Naive thymus-derived CD4-positive, alpha-beta T cell (primary cell): ENCODE measurements at regions not wholly inside any gene's neighbourhood (a gene's known extent, or its start where the extent isn't known, plus 50 kb on each side); places are given as distances from the start of the nearest gene placed in this dataset.

Experiments used
- ATAC-seq: fragments of 150-1000 bp; cut with Tn5 transposase; 2 replicates; pipeline ENCODE4 v1.10.0; 2021; ENCODE audit warnings: mild to moderate bottlenecking, moderate library complexity
- CTCF ChIA-PET: fragments of 350-600 bp; sonication (Branson Sonifier 250); formaldehyde crosslinking; loops from one replicate; lab custom pipeline; 2021; ENCODE audit warnings: antibody characterized with exemption; lab: Charles Lee
- POLR2A ChIA-PET: fragments of 350-600 bp; sonication (Branson Sonifier 250); formaldehyde crosslinking; loops from one replicate; lab custom pipeline; 2021; ENCODE audit warnings: antibody characterized with exemption, inconsistent platforms; lab: Charles Lee
- DNase-seq, 9 donors: peaks; one replicate each; pipeline versions ENCODE4 v3.0.0 to v3.0.0-alpha.2; 2020 to 2022; ENCODE audit warnings: mixed read lengths in 1 of 9
- H3K27ac ChIP-seq: one replicate; pipeline ENCODE4 v1.7.0; 2013; ENCODE audit warnings: mild to moderate bottlenecking, low read depth, low read length, moderate library complexity
- H3K27me3 ChIP-seq, 2 donors: one replicate each; pipeline ENCODE4 v1.7.0; 2013; ENCODE audit warnings: low read length in 2 of 2, mild to moderate bottlenecking in 2 of 2, moderate library complexity in 2 of 2; ENCODE audit not compliant: control insufficient read depth in 2 of 2, insufficient read depth in 2 of 2
- H3K36me3 ChIP-seq, 3 experiments: 1 replicate in 2 of 3; 2 replicates in 1 of 3; pipeline ENCODE4 v1.7.0; 2013; ENCODE audit warnings: low read length in 3 of 3, mild to moderate bottlenecking in 3 of 3, moderate library complexity in 1 of 3; ENCODE audit not compliant: insufficient read depth in 3 of 3, control insufficient read depth in 2 of 3
- H3K4me1 ChIP-seq, 2 donors: one replicate each; pipeline ENCODE4 v1.7.0; 2013; ENCODE audit warnings: low read length in 2 of 2, mild to moderate bottlenecking in 2 of 2, moderate library complexity in 1 of 2; ENCODE audit not compliant: control insufficient read depth in 2 of 2, insufficient read depth in 2 of 2
- H3K4me3 ChIP-seq: 2 replicates; pipeline ENCODE4 v1.7.0; 2013; ENCODE audit warnings: mild to moderate bottlenecking, low read length
- H3K9me3 ChIP-seq, 3 experiments: 1 replicate in 2 of 3; 2 replicates in 1 of 3; pipeline ENCODE4 v1.7.0; 2013; ENCODE audit warnings: low read length in 3 of 3; ENCODE audit not compliant: control insufficient read depth in 2 of 3
- H3K27ac Mint-ChIP-seq, 9 donors: one replicate each; pipeline ENCODE4 v1.8.0; 2020 to 2022; ENCODE audit warnings: mixed read lengths in 9 of 9, mild to moderate bottlenecking in 8 of 9, moderate library complexity in 5 of 9, inconsistent platforms in 2 of 9
- H3K27me3 Mint-ChIP-seq, 5 donors: one replicate each; pipeline ENCODE4 v1.8.0; 2021 to 2022; ENCODE audit warnings: mixed read lengths in 5 of 5, mild to moderate bottlenecking in 1 of 5
- H3K36me3 Mint-ChIP-seq, 5 donors: one replicate each; pipeline ENCODE4 v1.8.0; 2020 to 2022; ENCODE audit warnings: mixed read lengths in 5 of 5, mild to moderate bottlenecking in 3 of 5, inconsistent platforms in 1 of 5
- H3K4me1 Mint-ChIP-seq, 7 donors: one replicate each; pipeline ENCODE4 v1.8.0; 2020 to 2022; ENCODE audit warnings: mixed read lengths in 7 of 7, mild to moderate bottlenecking in 3 of 7, inconsistent platforms in 1 of 7
- H3K4me3 Mint-ChIP-seq, 10 donors: one replicate each; pipeline ENCODE4 v1.8.0; 2020 to 2022; ENCODE audit warnings: mild to moderate bottlenecking in 10 of 10, mixed read lengths in 10 of 10, moderate library complexity in 6 of 10, inconsistent platforms in 2 of 10
- H3K9me3 Mint-ChIP-seq, 11 donors: one replicate each; pipeline ENCODE4 v1.8.0; 2020 to 2022; ENCODE audit warnings: mixed read lengths in 11 of 11, mild to moderate bottlenecking in 4 of 11, inconsistent platforms in 1 of 11, moderate library complexity in 1 of 11
- intact Hi-C, 2 donors: fragments of 100-400 bp; cut with micrococcal nuclease; formaldehyde crosslinking; loops; one replicate each; pipeline ENCODE4 v1.15.1; 2023

- Mint-ChIP-seq H3K4me1 (no peaks in the 10 kb centered on the region), H3K4me3 (no peak overlapping the region), H3K27me3 (peaks cover 0 to 42% (median 32%) of the 10 kb centered on the region in 5 donors), H3K27ac (no peak overlapping the region), H3K36me3 (no peaks in the 10 kb centered on the region), H3K9me3 (peaks cover 0 to 2% (median 0%) of the 10 kb centered on the region in 11 donors)
- ChIA-PET POLR2A (no interaction called here), CTCF (no interaction called here)
- H3K36me3 ChIP-seq = no peaks in the 10 kb centered on the region
- H3K9me3 ChIP-seq = no peaks in the 10 kb centered on the region
- ATAC-seq (no peak), DNase-seq (no peak)
- no peak overlapping the region for H3K4me3 ChIP-seq
- H3K4me1 ChIP-seq = no peaks in the 10 kb centered on the region
- H3K27me3 ChIP-seq = no peaks in the 10 kb centered on the region
- intact Hi-C loops = no loop called here
- no peak overlapping the region for H3K27ac ChIP-seq
Measured at GRCh38 chr22:22048318-22048942, 65.8 kb upstream of the TOP3B start.

GRCh38 chr22:22047776-22048175, 65.2 kb upstream of the TOP3B start:
- Histone ChIP-seq H3K27ac (no peak overlapping the region), H3K4me1 (no peaks in the 10 kb centered on the region), H3K9me3 (no peaks in the 10 kb centered on the region), H3K36me3 (no peaks in the 10 kb centered on the region), H3K4me3 (no peak overlapping the region), H3K27me3 (no peaks in the 10 kb centered on the region)
- Mint-ChIP-seq H3K27ac (no peak overlapping the region), H3K36me3 (no peaks in the 10 kb centered on the region), H3K9me3 (peaks cover 0 to under 1% (median 0%) of the 10 kb centered on the region in 11 donors), H3K27me3 (peaks cover 0 to 37% (median 26%) of the 10 kb centered on the region in 5 donors), H3K4me1 (no peaks in the 10 kb centered on the region), H3K4me3 (no peak overlapping the region)
- ATAC-seq (no peak), DNase-seq (no peak)
- ChIA-PET CTCF (no interaction called here), POLR2A (no interaction called here)
- intact Hi-C loops = no loop called here

- Histone ChIP-seq H3K9me3 (no peaks in the 10 kb centered on the region), H3K27ac (no peak overlapping the region), H3K4me1 (no peaks in the 10 kb centered on the region), H3K27me3 (no peaks in the 10 kb centered on the region), H3K4me3 (no peak overlapping the region), H3K36me3 (no peaks in the 10 kb centered on the region)
- H3K4me1 Mint-ChIP-seq = no peaks in the 10 kb centered on the region
- intact Hi-C loops = no loop called here
- peaks cover 0 to 32% (median 21%) of the 10 kb centered on the region in 5 donors for H3K27me3 Mint-ChIP-seq
- POLR2A ChIA-PET = no interaction called here
- H3K27ac Mint-ChIP-seq = no peak overlapping the region
- ATAC-seq (no peak), DNase-seq (no peak)
- CTCF ChIA-PET = no interaction called here
- H3K9me3 Mint-ChIP-seq = no peaks in the 10 kb centered on the region
- no peak overlapping the region for H3K4me3 Mint-ChIP-seq
- no peaks in the 10 kb centered on the region for H3K36me3 Mint-ChIP-seq
Measured at GRCh38 chr22:22047266-22047665, 64.7 kb upstream of the TOP3B start.

- no peaks in the 10 kb centered on the region for H3K4me1 Mint-ChIP-seq
- no peaks in the 10 kb centered on the region for H3K27me3 ChIP-seq
- H3K9me3 ChIP-seq = no peaks in the 10 kb centered on the region
- no peaks in the 10 kb centered on the region for H3K4me1 ChIP-seq
- ChIA-PET CTCF (no interaction called here), POLR2A (no interaction called here)
- H3K27me3 Mint-ChIP-seq = peaks cover 0 to 31% (median 15%) of the 10 kb centered on the region in 5 donors
- intact Hi-C loops = no loop called here
- no peak overlapping the region for H3K27ac Mint-ChIP-seq
- no peaks in the 10 kb centered on the region for H3K36me3 ChIP-seq
- no peaks in the 10 kb centered on the region for H3K36me3 Mint-ChIP-seq
- no peak for ATAC-seq
- no peak for DNase-seq
- no peak overlapping the region for H3K4me3 ChIP-seq
- no peak overlapping the region for H3K4me3 Mint-ChIP-seq
- H3K9me3 Mint-ChIP-seq = no peaks in the 10 kb centered on the region
- no peak overlapping the region for H3K27ac ChIP-seq
Measured at GRCh38 chr22:22046370-22046769, 63.8 kb upstream of the TOP3B start.

GRCh38 chr22:22045571-22046335, 63.2 kb upstream of the TOP3B start:
- Histone ChIP-seq H3K4me3 (no peak overlapping the region), H3K36me3 (no peaks in the 10 kb centered on the region), H3K9me3 (no peaks in the 10 kb centered on the region), H3K27me3 (no peaks in the 10 kb centered on the region), H3K4me1 (no peaks in the 10 kb centered on the region), H3K27ac (no peak overlapping the region)
- Mint-ChIP-seq H3K27me3 (peaks cover 0 to 27% (median 10%) of the 10 kb centered on the region in 5 donors), H3K27ac (no peak overlapping the region), H3K4me1 (no peaks in the 10 kb centered on the region), H3K4me3 (no peak overlapping the region), H3K36me3 (no peaks in the 10 kb centered on the region), H3K9me3 (no peaks in the 10 kb centered on the region)
- POLR2A ChIA-PET = no interaction called here
- no peak for ATAC-seq
- intact Hi-C loops = no loop called here
- CTCF ChIA-PET = no interaction called here
- DNase-seq = no peak

- Mint-ChIP-seq H3K27ac (no peak overlapping the region), H3K9me3 (no peaks in the 10 kb centered on the region), H3K4me1 (no peaks in the 10 kb centered on the region), H3K36me3 (no peaks in the 10 kb centered on the region), H3K27me3 (peaks cover 8 to 30% (median 16%) of the 10 kb centered on the region in 5 donors), H3K4me3 (no peak overlapping the region)
- ATAC-seq (no peak), DNase-seq (no peak)
- Histone ChIP-seq H3K4me3 (no peak overlapping the region), H3K4me1 (no peaks in the 10 kb centered on the region), H3K36me3 (no peaks in the 10 kb centered on the region), H3K27ac (no peak overlapping the region), H3K9me3 (no peaks in the 10 kb centered on the region), H3K27me3 (no peaks in the 10 kb centered on the region)
- intact Hi-C loops = no loop called here
- ChIA-PET CTCF (no interaction called here), POLR2A (no interaction called here)
Measured at GRCh38 chr22:22044153-22044552, 61.6 kb upstream of the TOP3B start.
